ENCODE measurements at regions not wholly inside any gene's neighbourhood (a gene's known extent, or its start where the extent isn't known, plus 50 kb on each side); places are given as distances from the start of the nearest gene placed in this dataset.

- Histone ChIP-seq H3K9me3 (ENCODE audit: low read depth, low read length, poor library complexity, severe bottlenecking) (no peaks in the 10 kb centered on the region), H3K4me3 (ENCODE audit: low read depth, low read length, poor library complexity, severe bottlenecking) (no peak overlapping the region), H3K36me3 (ENCODE audit: insufficient read depth, low read length, poor library complexity, severe bottlenecking) (no peaks in the 10 kb centered on the region), H3K27me3 (replicated peaks; ENCODE audit: insufficient read depth, low read depth, low read length, poor library complexity) (no peaks in the 10 kb centered on the region), H3K27ac (ENCODE audit: low read depth, low read length, poor library complexity, severe bottlenecking) (no peak overlapping the region), H3K4me1 (ENCODE audit: insufficient read depth, low read length, poor library complexity, severe bottlenecking) (peaks cover 20% of the 10 kb centered on the region)
- ChIA-PET CTCF (no interaction called here), POLR2A (ENCODE audit: low non-redundant PET) (no interaction called here)
- no TSS peak for BruUV-seq (replicated peaks)
- intact Hi-C loops (cut with micrococcal nuclease; ENCODE audit: unreplicated experiment): no loop called here
- TF ChIP-seq CTCF (conservative IDR thresholded peaks at IDR 0.05; ENCODE audit: low read depth, low read length): no peak
- no peak for TF ChIP-seq EZH2 (IDR thresholded peaks at IDR 0.05; ENCODE audit: borderline replicate concordance, low read depth, low read length, poor library complexity, severe bottlenecking)
- no peak for DNase-seq (ENCODE audit: low spot score)
Observed at GRCh38 chr4:31585503-31585902, 865.3 kb downstream of the PCDH7 start.

GRCh38 chr4:31592293-31592692 is 872.1 kb downstream of the PCDH7 start:
- intact Hi-C loops (cut with micrococcal nuclease; ENCODE audit: unreplicated experiment): no loop called here
- TF ChIP-seq EZH2 (IDR thresholded peaks at IDR 0.05; ENCODE audit: borderline replicate concordance, low read depth, low read length, poor library complexity, severe bottlenecking) (no peak), CTCF (conservative IDR thresholded peaks at IDR 0.05; ENCODE audit: low read depth, low read length) (no peak)
- DNase-seq (ENCODE audit: low spot score): no peak
- Histone ChIP-seq H3K4me3 (ENCODE audit: low read depth, low read length, poor library complexity, severe bottlenecking) (no peak overlapping the region), H3K27me3 (replicated peaks; ENCODE audit: insufficient read depth, low read depth, low read length, poor library complexity) (no peaks in the 10 kb centered on the region), H3K4me1 (ENCODE audit: insufficient read depth, low read length, poor library complexity, severe bottlenecking) (peaks cover 11% of the 10 kb centered on the region), H3K27ac (ENCODE audit: low read depth, low read length, poor library complexity, severe bottlenecking) (no peak overlapping the region), H3K9me3 (ENCODE audit: low read depth, low read length, poor library complexity, severe bottlenecking) (no peaks in the 10 kb centered on the region), H3K36me3 (ENCODE audit: insufficient read depth, low read length, poor library complexity, severe bottlenecking) (no peaks in the 10 kb centered on the region)
- no TSS peak for BruUV-seq (replicated peaks)
- ChIA-PET CTCF (no interaction called here), POLR2A (ENCODE audit: low non-redundant PET) (no interaction called here)

DNA sequence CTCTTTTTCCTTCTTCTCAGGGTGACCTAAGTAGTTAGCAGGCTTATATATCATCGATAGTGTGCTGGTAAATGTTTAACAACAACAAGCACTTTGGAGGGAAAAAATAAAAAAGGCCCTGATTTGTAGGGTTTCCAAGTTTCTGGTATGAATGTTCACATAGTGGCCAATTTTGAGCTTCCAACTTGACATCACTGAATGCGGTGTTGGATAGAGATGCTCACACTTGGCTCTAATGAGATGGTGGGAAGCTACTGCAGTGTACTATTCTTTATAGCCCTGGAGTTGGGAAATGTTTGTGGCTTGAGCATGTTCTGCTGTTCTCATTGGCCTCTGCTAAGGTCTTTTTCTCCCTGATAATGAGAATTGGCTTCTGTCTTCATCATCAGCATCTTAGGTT is 875.3 kb downstream of the PCDH7 start:
- H3K27ac ChIP-seq (ENCODE audit: low read depth, low read length, poor library complexity, severe bottlenecking): no peak overlapping the region
- H3K27me3 ChIP-seq (replicated peaks; ENCODE audit: insufficient read depth, low read depth, low read length, poor library complexity): no peaks in the 10 kb centered on the region
- H3K4me3 ChIP-seq (ENCODE audit: low read depth, low read length, poor library complexity, severe bottlenecking): no peak overlapping the region
- H3K4me1 ChIP-seq (ENCODE audit: insufficient read depth, low read length, poor library complexity, severe bottlenecking): no peaks in the 10 kb centered on the region
- no peaks in the 10 kb centered on the region for H3K36me3 ChIP-seq (ENCODE audit: insufficient read depth, low read length, poor library complexity, severe bottlenecking)
- CTCF ChIA-PET: no interaction called here
- POLR2A ChIA-PET (ENCODE audit: low non-redundant PET): no interaction called here
- intact Hi-C loops (cut with micrococcal nuclease; ENCODE audit: unreplicated experiment): no loop called here
- H3K9me3 ChIP-seq (ENCODE audit: low read depth, low read length, poor library complexity, severe bottlenecking): no peaks in the 10 kb centered on the region
- no peak for TF ChIP-seq CTCF (conservative IDR thresholded peaks at IDR 0.05; ENCODE audit: low read depth, low read length)
- TF ChIP-seq EZH2 (IDR thresholded peaks at IDR 0.05; ENCODE audit: borderline replicate concordance, low read depth, low read length, poor library complexity, severe bottlenecking): no peak
- no TSS peak for BruUV-seq (replicated peaks)
- DNase-seq (ENCODE audit: low spot score): no peak
